H1 (cell line): ENCODE measurements at regions not wholly inside any gene's neighbourhood (a gene's known extent, or its start where the extent isn't known, plus 50 kb on each side); places are given as distances from the start of the nearest gene placed in this dataset.

ENCODE experiments used
- CTCF ChIA-PET: fragments of 300-600 bp; sonication (Branson Sonifier 250); formaldehyde crosslinking; loops from one replicate; lab custom pipeline; 2021; ENCODE audit not compliant: partially characterized antibody; lab: Charles Lee
- POLR2A ChIA-PET: fragments of 300-600 bp; sonication (Branson Sonifier 250); formaldehyde crosslinking; loops from one replicate; lab custom pipeline; 2021; ENCODE audit warnings: inconsistent platforms; ENCODE audit not compliant: partially characterized antibody; lab: Charles Lee
- DNase-seq, 2 experiments: peaks; one replicate each; pipeline versions ENCODE4 v3.0.0 to v3.0.0-alpha.2; 2010 to 2022; ENCODE audit warnings: low spot score in 2 of 2, low read depth in 1 of 2, mixed read lengths in 1 of 2
- FAIRE-seq: peaks from 2 replicates; lab custom pipeline; 2011; peaks lifted over from hg19 to GRCh38; lab: Jason Lieb, UNC
- H2AFZ ChIP-seq: 2 replicates; pipeline ENCODE4 v1.8.1; 2012; ENCODE audit warnings: low read length, inconsistent platforms
- H2AK5ac ChIP-seq: 2 replicates; pipeline ENCODE4 v1.6.1; 2013; ENCODE audit warnings: low read depth, low read length
- H2BK120ac ChIP-seq: replicated peaks from 2 replicates; pipeline ENCODE3; 2013; ENCODE audit warnings: low read depth, low read length, inconsistent platforms
- H2BK12ac ChIP-seq: 2 replicates; pipeline ENCODE4 v1.6.1; 2013; ENCODE audit warnings: low read depth, low read length
- H2BK15ac ChIP-seq: 2 replicates; pipeline ENCODE4 v1.6.1; 2013; ENCODE audit warnings: low read length
- H2BK20ac ChIP-seq: 2 replicates; pipeline ENCODE4 v1.6.1; 2013; ENCODE audit warnings: low read length
- H2BK5ac ChIP-seq: 2 replicates; pipeline ENCODE4 v1.6.1; 2013; ENCODE audit warnings: low read depth, low read length
- H3K14ac ChIP-seq: 2 replicates; pipeline ENCODE4 v1.6.1; 2013; ENCODE audit warnings: inconsistent platforms; ENCODE audit not compliant: insufficient read length
- H3K18ac ChIP-seq: 2 replicates; pipeline ENCODE4 v1.6.1; 2013; ENCODE audit warnings: low read length; ENCODE audit errors: extremely low read depth
- H3K23ac ChIP-seq: 2 replicates; pipeline ENCODE4 v1.6.1; 2013; ENCODE audit warnings: inconsistent platforms; ENCODE audit not compliant: insufficient read length
- H3K23me2 ChIP-seq: 2 replicates; pipeline ENCODE4 v1.6.1; 2013; ENCODE audit warnings: low read depth, low read length
- H3K27ac ChIP-seq: 2 replicates; pipeline ENCODE4 v1.6.1; 2011; ENCODE audit warnings: low read depth, low read length, inconsistent platforms
- H3K27me3 ChIP-seq, 4 experiments: replicated peaks in 1 of 4; 1 replicate in 1 of 4; 2 replicates in 3 of 4; pipeline versions ENCODE4 v1.6.1 to v1.8.1; 2011 to 2013; ENCODE audit warnings: low read length in 3 of 4, mild to moderate bottlenecking in 3 of 4, inconsistent platforms in 2 of 4, mixed read lengths in 2 of 4, moderate library complexity in 1 of 4; ENCODE audit not compliant: control insufficient read depth in 3 of 4, insufficient read depth in 3 of 4; ENCODE audit errors: extremely low read depth in 1 of 4
- H3K36me3 ChIP-seq, 4 experiments: 2 replicates each; pipeline versions ENCODE4 v1.6.1 to v1.8.1; 2011 to 2013; ENCODE audit warnings: mild to moderate bottlenecking in 4 of 4, low read length in 3 of 4, moderate library complexity in 2 of 4, control low read depth in 1 of 4, inconsistent platforms in 1 of 4; ENCODE audit not compliant: insufficient read depth in 4 of 4, control insufficient read depth in 2 of 4
- H3K4ac ChIP-seq: replicated peaks from 2 replicates; pipeline ENCODE3; 2013; ENCODE audit warnings: low read length, low read depth, mixed read lengths, inconsistent platforms; ENCODE audit not compliant: insufficient read length
- H3K4me1 ChIP-seq, 4 experiments: replicated peaks in 1 of 4; 1 replicate in 1 of 4; 2 replicates in 3 of 4; pipeline versions ENCODE4 v1.6.1 to v1.8.1; 2011 to 2013; ENCODE audit warnings: low read length in 3 of 4, inconsistent platforms in 2 of 4, mixed read lengths in 1 of 4; ENCODE audit not compliant: insufficient read depth in 4 of 4, control insufficient read depth in 3 of 4
- H3K4me2 ChIP-seq, 2 experiments: 2 replicates each; pipeline versions ENCODE4 v1.6.1 to v1.8.1; 2011 to 2013; ENCODE audit warnings: low read depth in 2 of 2, low read length in 2 of 2, control low read depth in 1 of 2, inconsistent platforms in 1 of 2, mild to moderate bottlenecking in 1 of 2; ENCODE audit not compliant: insufficient read depth in 1 of 2
- H3K4me3 ChIP-seq, 4 experiments: fragments of 200-600, 300-600 bp in 1 of 4; sonication (generic), shearing (Covaris generic), sonication (Bioruptor Twin) in 1 of 4; 2 replicates each; pipeline versions ENCODE4 v1.5.1 to v1.8.1; 2011 to 2016; ENCODE audit warnings: low read length in 4 of 4, low read depth in 3 of 4, control low read depth in 2 of 4, inconsistent platforms in 2 of 4, mild to moderate bottlenecking in 2 of 4, mixed read lengths in 1 of 4, moderate library complexity in 1 of 4; ENCODE audit not compliant: insufficient read depth in 2 of 4; ENCODE audit errors: extremely low read depth in 1 of 4
- H3K56ac ChIP-seq: replicated peaks from 2 replicates; pipeline ENCODE3; 2013; ENCODE audit warnings: low read depth, mild to moderate bottlenecking, mixed read lengths, low read length, inconsistent platforms; ENCODE audit not compliant: insufficient read length
- H3K79me1 ChIP-seq: 2 replicates; pipeline ENCODE4 v1.6.1; 2013; ENCODE audit warnings: low read depth, low read length, control low read depth
- H3K79me2 ChIP-seq, 2 experiments: 2 replicates each; pipeline versions ENCODE4 v1.6.1 to v1.8.1; 2012 to 2013; ENCODE audit warnings: low read length in 2 of 2, mild to moderate bottlenecking in 2 of 2, inconsistent platforms in 1 of 2; ENCODE audit not compliant: insufficient read depth in 2 of 2, control insufficient read depth in 1 of 2
- H3K9ac ChIP-seq, 4 experiments: replicated peaks in 1 of 4; 1 replicate in 1 of 4; 2 replicates in 3 of 4; pipeline versions ENCODE4 v1.6.1 to v1.8.1; 2011 to 2013; ENCODE audit warnings: low read depth in 3 of 4, low read length in 3 of 4, control low read depth in 2 of 4, mild to moderate bottlenecking in 2 of 4, moderate library complexity in 2 of 4, inconsistent platforms in 1 of 4; ENCODE audit errors: extremely low read depth in 1 of 4
- H3K9me3 ChIP-seq, 2 experiments: 2 replicates each; pipeline versions ENCODE4 v1.6.1 to v1.8.1; 2012 to 2013; ENCODE audit warnings: mild to moderate bottlenecking in 2 of 2, moderate library complexity in 2 of 2, control low read depth in 1 of 2, inconsistent platforms in 1 of 2, low read depth in 1 of 2, low read length in 1 of 2, mixed read lengths in 1 of 2; ENCODE audit not compliant: insufficient read depth in 2 of 2
- H4K20me1 ChIP-seq, 2 experiments: replicated peaks in 1 of 2; 2 replicates each; pipeline versions ENCODE3 to v1.8.1; 2011 to 2013; ENCODE audit warnings: inconsistent platforms in 2 of 2, low read length in 2 of 2, mild to moderate bottlenecking in 1 of 2; ENCODE audit not compliant: insufficient read depth in 2 of 2, control insufficient read depth in 1 of 2
- H4K5ac ChIP-seq: 2 replicates; pipeline ENCODE4 v1.6.1; 2013; ENCODE audit warnings: low read length, low read depth, mixed read lengths, inconsistent platforms; ENCODE audit not compliant: insufficient read length
- H4K8ac ChIP-seq: 2 replicates; pipeline ENCODE4 v1.8.0; 2013; ENCODE audit warnings: mild to moderate bottlenecking, moderate library complexity, low read length, inconsistent platforms; ENCODE audit not compliant: insufficient read depth; ENCODE audit errors: extremely low read depth
- H4K91ac ChIP-seq: replicated peaks from 2 replicates; pipeline ENCODE3; 2013; ENCODE audit warnings: low read length, mixed read lengths, inconsistent platforms; ENCODE audit not compliant: insufficient read length
- CBX8 ChIP-seq: fragments of 300-800, 300-1000 bp; sonication (generic); IDR thresholded peaks from 2 replicates; pipeline ENCODE4 v1.7.1; 2016; ENCODE audit warnings: low read depth, low read length, borderline replicate concordance
- FOSL1 ChIP-seq: IDR thresholded peaks from 2 replicates; pipeline ENCODE4 v1.6.1; 2011; ENCODE audit warnings: mild to moderate bottlenecking, low read depth, low read length, moderate library complexity; ENCODE audit not compliant: insufficient read depth
- GABPA ChIP-seq: IDR thresholded peaks from 2 replicates; pipeline ENCODE4 v1.6.1; 2011; ENCODE audit warnings: mild to moderate bottlenecking, low read length, moderate library complexity, borderline replicate concordance; ENCODE audit not compliant: insufficient read depth
- JUND ChIP-seq: IDR thresholded peaks from 2 replicates; pipeline ENCODE4 v1.6.1; 2011; ENCODE audit warnings: mild to moderate bottlenecking, improper control_type of control experiment, low read length
- SIX5 ChIP-seq: IDR thresholded peaks from 2 replicates; pipeline ENCODE4 v1.6.1; 2011; ENCODE audit warnings: mild to moderate bottlenecking, low read depth, low read length
- SUZ12 ChIP-seq: fragments of 200-600 bp; sonication (generic); IDR thresholded peaks from 2 replicates; pipeline ENCODE4 v1.6.1; 2012; ENCODE audit warnings: mild to moderate bottlenecking, inconsistent platforms, low read length, moderate library complexity, mixed read lengths
- YY1 ChIP-seq: IDR thresholded peaks from 2 replicates; pipeline ENCODE4 v1.6.1; 2011; ENCODE audit warnings: low read depth, mild to moderate bottlenecking, low read length
- ZNF274 ChIP-seq: IDR thresholded peaks from 2 replicates; pipeline ENCODE4 v1.7.0; 2012; ENCODE audit warnings: low read length, borderline replicate concordance; ENCODE audit errors: extremely low read depth
- WGBS, 2 experiments: shearing (Covaris generic) in 1 of 2; methylation state at CpG; one replicate each; pipeline versions ENCODE4 v1.1.6 to v1.1.7; 2013 to 2015; ENCODE audit warnings: low lambda C conversion rate in 2 of 2, mixed read lengths in 2 of 2, inconsistent platforms in 1 of 2, low coverage in 1 of 2, missing lambda C conversion rate in 1 of 2; ENCODE audit not compliant: insufficient replicate concordance in 2 of 2, insufficient coverage in 1 of 2, insufficient read length in 1 of 2; ENCODE audit errors: extremely low coverage in 1 of 2, missing lambda C conversion rate in 1 of 2; 5-methylcytosine and 5-hydroxymethylcytosine counted together

DNA sequence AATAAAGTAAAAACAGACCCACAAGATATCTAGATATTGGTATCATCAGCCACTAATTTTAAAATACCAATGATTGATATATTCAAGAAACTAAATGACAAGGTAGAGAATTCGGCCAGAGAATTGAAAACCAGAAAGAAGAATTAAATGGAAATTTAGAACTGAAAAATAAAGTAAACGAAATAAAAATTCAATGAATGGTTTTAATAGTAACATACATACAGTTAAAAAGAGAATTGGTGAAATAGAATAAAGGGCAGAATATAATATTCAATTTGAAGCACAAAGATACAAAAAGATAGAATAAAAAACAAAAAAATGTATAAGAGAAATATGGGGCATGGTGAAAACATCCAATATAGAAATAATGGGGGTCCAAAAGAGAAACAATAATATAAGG is 64.0 kb upstream of the GUCA2B start:
- no peak overlapping the region for H4K8ac ChIP-seq
- no peak overlapping the region for H3K27ac ChIP-seq
- no peak overlapping the region for H4K5ac ChIP-seq
- no peak overlapping the region for H2BK20ac ChIP-seq
- H3K4me1 ChIP-seq, result 0 out of 7 replicates have a peak, but pooled peaks cover 0 to 2% (median 0%) of the 10 kb centered on the region in 4 experiments
- H2BK12ac ChIP-seq, result no peak overlapping the region
- no peaks in the 10 kb centered on the region for H3K36me3 ChIP-seq
- no peak overlapping the region for H2BK5ac ChIP-seq
- H3K4ac ChIP-seq, result no peak overlapping the region
- H2AK5ac ChIP-seq, result no peak overlapping the region
- no peaks in the 10 kb centered on the region for H3K27me3 ChIP-seq
- no peak overlapping the region for H3K4me3 ChIP-seq
- no peak overlapping the region for H3K56ac ChIP-seq
- ChIA-PET POLR2A (no interaction called here), CTCF (no interaction called here)
- FAIRE-seq (no peak), DNase-seq (no peak)
- no peak overlapping the region for H2BK120ac ChIP-seq
- no peak overlapping the region for H2AFZ ChIP-seq
- TF ChIP-seq GABPA, result no peak
- TF ChIP-seq SIX5, result no peak
- no peak for TF ChIP-seq JUND
- no peak for TF ChIP-seq SUZ12
- TF ChIP-seq ZNF274, result no peak
- TF ChIP-seq FOSL1, result no peak
- no peak for TF ChIP-seq CBX8
- TF ChIP-seq YY1, result no peak
- H3K23me2 ChIP-seq, result no peaks in the 10 kb centered on the region
- H3K79me1 ChIP-seq, result no peaks in the 10 kb centered on the region
- H3K9ac ChIP-seq, result no peak overlapping the region
- WGBS, 2 experiments, result 83% methylated on average over 2 of the region's 2 CpGs; no CpG with 5 or more reads in 1 of the 2 experiments
- H3K18ac ChIP-seq, result no peak overlapping the region
- H3K79me2 ChIP-seq, result no peaks in the 10 kb centered on the region
- H3K9me3 ChIP-seq, result no peaks in the 10 kb centered on the region
- H2BK15ac ChIP-seq, result no peak overlapping the region
- H3K23ac ChIP-seq, result no peak overlapping the region
- H4K91ac ChIP-seq, result no peak overlapping the region
- no peak overlapping the region for H3K14ac ChIP-seq
- H4K20me1 ChIP-seq, result no peaks in the 10 kb centered on the region
- no peak overlapping the region for H3K4me2 ChIP-seq
